Transverse colon (tissue), 4 donors: ENCODE measurements at regions not wholly inside any gene's neighbourhood (a gene's known extent, or its start where the extent isn't known, plus 50 kb on each side); places are given as distances from the start of the nearest gene placed in this dataset.

Source experiments
- DNase-seq: peaks from one replicate; pipeline ENCODE4 v3.0.0-alpha.2; 2019
- H3K27ac ChIP-seq, 4 donors: fragments of 200-600 bp; sonication (generic); 2 replicates each; pipeline ENCODE4 v1.5.1; 2016 to 2018; ENCODE audit warnings: inconsistent platforms in 4 of 4
- H3K27me3 ChIP-seq: fragments of 200-600 bp; sonication (generic); 2 replicates; pipeline ENCODE4 v1.5.1; 2017; ENCODE audit warnings: inconsistent platforms
- H3K36me3 ChIP-seq, 4 donors: fragments of 200-600 bp; sonication (generic); 2 replicates each; pipeline ENCODE4 v1.5.1; 2017 to 2019; ENCODE audit warnings: inconsistent platforms in 4 of 4
- H3K4me1 ChIP-seq, 4 donors: fragments of 200-600 bp; sonication (generic); 2 replicates each; pipeline ENCODE4 v1.5.1; 2017 to 2020; ENCODE audit warnings: inconsistent platforms in 4 of 4
- H3K4me3 ChIP-seq, 4 donors: fragments of 200-600 bp; sonication (generic); 1 replicate in 1 of 4; 2 replicates in 3 of 4; pipeline versions ENCODE4 v1.5.1 to v1.6.1; 2017 to 2019; ENCODE audit warnings: inconsistent platforms in 4 of 4
- H3K9me3 ChIP-seq, 2 donors: fragments of 200-600 bp; sonication (generic); 2 replicates each; pipeline ENCODE4 v1.5.1; 2017 to 2019; ENCODE audit warnings: inconsistent platforms in 2 of 2
- EP300 ChIP-seq: sonication (generic); formaldehyde crosslinking; IDR thresholded peaks from one replicate; pipeline ENCODE4 v1.6.1; 2017; ENCODE audit warnings: antibody characterized with exemption, low read depth
- POLR2A ChIP-seq: fragments of 450-650 bp; IDR thresholded peaks from one replicate; pipeline ENCODE4 v1.6.1; 2016; ENCODE audit warnings: antibody characterized with exemption, mild to moderate bottlenecking, moderate library complexity
- POLR2AphosphoS5 ChIP-seq, 3 donors: sonication (generic); formaldehyde crosslinking; IDR thresholded peaks; one replicate each; pipeline ENCODE4 v1.6.1; 2016; ENCODE audit warnings: antibody characterized with exemption in 3 of 3
- WGBS, 2 donors: methylation state at CpG; one replicate each; pipeline ENCODE4 v1.1.5; 2018; ENCODE audit warnings: low coverage in 1 of 2; 5-methylcytosine and 5-hydroxymethylcytosine counted together
- in situ Hi-C, 4 donors: fragments of 200-750 bp; cut with MboI; loops; one replicate each; pipeline versions ENCODE4 v1.15.0 to v1.15.1; 2017; ENCODE audit warnings: low sequenced_read_pairs in 3 of 4, low pct_ligation_motif_present in 1 of 4, low pct_unique_long_range_greater_than_20kb in 1 of 4
- intact Hi-C: fragments of 100-400 bp; cut with DNase I; formaldehyde crosslinking; loops from one replicate; pipeline ENCODE4 v1.15.1; 2023; ENCODE audit warnings: low total_unique reads
- TF ChIP-seq, protein P1 (sequence below), 5 experiments: fragments of 200-600 bp in 3 of 5; fragments of 450-650 bp in 2 of 5; sonication (generic) in 3 of 5; IDR thresholded peaks; 1 replicate in 2 of 5; 2 replicates in 3 of 5; pipeline ENCODE4 v1.5.1; 2016 to 2017; ENCODE audit warnings: antibody characterized with exemption in 5 of 5, inconsistent platforms in 3 of 5, mild to moderate bottlenecking in 2 of 5, moderate library complexity in 1 of 5

DNA sequence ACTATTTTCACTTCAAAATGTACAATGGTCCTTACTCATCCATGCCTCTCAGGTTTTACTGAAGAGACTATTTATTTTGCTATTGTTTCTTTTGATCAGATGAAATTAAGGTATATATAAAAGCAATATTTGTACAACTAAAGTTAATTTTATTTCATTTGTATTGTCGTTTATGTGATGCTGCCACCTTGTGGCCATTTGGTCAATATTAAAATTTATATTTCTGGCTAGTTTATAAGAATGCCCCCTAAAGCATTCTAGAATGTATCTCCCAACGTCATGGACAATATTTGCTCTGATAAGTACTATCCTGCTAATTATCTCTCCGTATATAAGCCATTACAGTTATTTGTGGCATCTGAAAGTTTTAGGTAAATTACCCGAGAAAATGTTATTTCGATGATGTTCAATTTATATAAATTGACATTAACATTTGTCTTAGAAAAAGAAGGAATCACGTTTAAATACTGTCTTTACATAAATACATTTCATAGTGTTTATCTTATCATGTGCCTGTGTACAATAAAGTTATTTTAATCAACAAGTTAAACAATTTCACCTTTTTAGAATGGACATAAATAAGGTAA lies 680.0 kb downstream of the TAF11L14 start:
- 28 to 36% methylated on average over 6 of the region's 6 CpGs for WGBS, 2 donors
- H3K27me3 ChIP-seq, result no peaks in the 10 kb centered on the region
- H3K4me3 ChIP-seq, result no peak overlapping the region
- intact Hi-C loops (no loop called here), in situ Hi-C loops (loop anchor here in 1 of 4 donors (10.0 to 25.0 kb wide), 2 partner anchors 1099 to 1527 kb away; partner anchors contain the start of gene BASP1)
- no peak for DNase-seq
- no peaks in the 10 kb centered on the region for H3K36me3 ChIP-seq
- TF ChIP-seq POLR2AphosphoS5 (IDR thresholded peaks at IDR 0.05), result no peak
- TF ChIP-seq, protein P1, sequence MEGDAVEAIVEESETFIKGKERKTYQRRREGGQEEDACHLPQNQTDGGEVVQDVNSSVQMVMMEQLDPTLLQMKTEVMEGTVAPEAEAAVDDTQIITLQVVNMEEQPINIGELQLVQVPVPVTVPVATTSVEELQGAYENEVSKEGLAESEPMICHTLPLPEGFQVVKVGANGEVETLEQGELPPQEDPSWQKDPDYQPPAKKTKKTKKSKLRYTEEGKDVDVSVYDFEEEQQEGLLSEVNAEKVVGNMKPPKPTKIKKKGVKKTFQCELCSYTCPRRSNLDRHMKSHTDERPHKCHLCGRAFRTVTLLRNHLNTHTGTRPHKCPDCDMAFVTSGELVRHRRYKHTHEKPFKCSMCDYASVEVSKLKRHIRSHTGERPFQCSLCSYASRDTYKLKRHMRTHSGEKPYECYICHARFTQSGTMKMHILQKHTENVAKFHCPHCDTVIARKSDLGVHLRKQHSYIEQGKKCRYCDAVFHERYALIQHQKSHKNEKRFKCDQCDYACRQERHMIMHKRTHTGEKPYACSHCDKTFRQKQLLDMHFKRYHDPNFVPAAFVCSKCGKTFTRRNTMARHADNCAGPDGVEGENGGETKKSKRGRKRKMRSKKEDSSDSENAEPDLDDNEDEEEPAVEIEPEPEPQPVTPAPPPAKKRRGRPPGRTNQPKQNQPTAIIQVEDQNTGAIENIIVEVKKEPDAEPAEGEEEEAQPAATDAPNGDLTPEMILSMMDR (IDR thresholded peaks at IDR 0.05), result peak; percentile 26 to 64 (median 47)
- no peak for TF ChIP-seq POLR2A
- no peak for TF ChIP-seq EP300
- H3K9me3 ChIP-seq, result no peaks in the 10 kb centered on the region
- H3K27ac ChIP-seq, result no peak overlapping the region
- no peaks in the 10 kb centered on the region for H3K4me1 ChIP-seq

DNA sequence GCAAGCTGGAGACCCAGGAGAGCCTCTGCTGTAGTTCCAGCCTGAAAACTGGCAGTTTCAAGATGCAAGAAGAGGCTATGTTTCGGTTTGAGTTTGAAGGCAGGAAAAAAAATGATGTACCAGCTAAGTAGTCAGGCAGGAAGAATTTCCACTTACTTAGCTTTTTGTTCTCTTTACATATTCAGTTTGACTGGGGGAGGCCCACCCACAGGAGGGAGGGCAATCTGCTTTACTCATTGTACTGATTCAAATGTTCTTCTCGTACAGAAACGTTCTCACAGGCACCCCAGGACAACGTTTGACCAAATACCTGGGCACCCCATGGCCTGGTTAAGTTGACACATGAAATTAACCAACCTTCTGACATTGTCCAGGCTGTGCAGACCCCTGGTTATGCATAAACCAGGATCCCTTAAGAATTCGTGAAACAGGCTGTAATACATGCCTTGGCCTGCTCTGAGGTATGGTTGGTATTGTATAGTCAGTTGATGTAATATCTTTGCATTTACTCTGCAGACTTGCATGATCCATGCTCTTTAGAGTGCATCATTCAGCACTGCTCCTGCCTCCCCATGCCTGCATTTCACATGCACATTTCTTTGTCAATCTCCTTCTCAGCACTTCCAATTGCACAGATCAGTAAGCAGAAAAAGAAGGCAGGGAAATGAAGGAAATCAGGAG lies 687.1 kb downstream of the TAF11L14 start:
- 62 to 75% methylated on average over 3 to 5 of the region's 5 CpGs for WGBS, 2 donors
- H3K27me3 ChIP-seq, result no peaks in the 10 kb centered on the region
- no peak overlapping the region for H3K4me3 ChIP-seq
- H3K36me3 ChIP-seq, result no peaks in the 10 kb centered on the region
- intact Hi-C loops, result no loop called here
- DNase-seq, result no peak
- in situ Hi-C loops, result loop anchor here in 1 of 4 donors (25.0 kb wide), 1 partner anchor 1534 kb away; no protein-coding TSS in a partner anchor
- no peaks in the 10 kb centered on the region for H3K9me3 ChIP-seq
- no peaks in the 10 kb centered on the region for H3K4me1 ChIP-seq
- no peak for TF ChIP-seq POLR2AphosphoS5 (IDR thresholded peaks at IDR 0.05)
- TF ChIP-seq, protein P1 (IDR thresholded peaks at IDR 0.05), result no peak
- no peak for TF ChIP-seq POLR2A
- no peak for TF ChIP-seq EP300
- no peak overlapping the region for H3K27ac ChIP-seq

DNA sequence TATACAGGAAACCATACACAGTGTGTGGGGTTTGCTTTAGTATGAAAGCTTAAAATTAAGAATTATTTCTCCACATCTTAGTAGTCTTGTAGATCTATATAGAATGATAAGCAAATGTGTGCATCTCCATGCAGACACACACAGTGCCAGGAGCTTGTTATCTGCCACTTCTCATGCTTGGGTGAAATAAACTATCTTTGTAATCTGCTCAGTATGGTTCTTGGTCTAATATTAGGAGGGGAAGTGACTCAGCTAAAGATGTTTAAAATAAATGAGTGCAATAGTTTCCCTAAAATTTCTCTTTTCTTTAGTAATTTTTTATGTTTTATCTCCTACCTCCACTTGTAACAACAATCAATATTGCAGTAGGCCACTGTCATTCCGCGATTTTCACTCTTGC lies 689.6 kb downstream of the TAF11L14 start:
- no peaks in the 10 kb centered on the region for H3K36me3 ChIP-seq

DNA sequence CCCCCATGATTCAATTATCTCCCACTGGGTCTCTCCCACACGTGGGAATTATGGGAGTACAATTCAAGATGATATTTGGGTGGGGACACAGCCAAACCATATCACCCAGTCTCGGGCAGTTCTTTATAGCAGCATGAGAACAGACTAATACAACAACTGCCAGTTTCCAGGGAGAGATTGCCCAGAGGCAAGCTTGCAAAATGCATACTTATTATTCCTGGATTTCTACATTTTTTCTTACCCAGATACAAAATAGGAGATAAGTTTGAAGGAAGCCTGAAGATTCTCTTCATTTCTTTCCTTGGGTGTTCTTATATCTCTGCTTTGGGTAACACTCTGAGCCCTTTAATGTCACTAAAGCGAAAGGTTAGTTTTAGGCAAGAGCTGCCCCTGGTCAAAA lies 691.2 kb downstream of the TAF11L14 start:
- no peaks in the 10 kb centered on the region for H3K9me3 ChIP-seq
- 46 to 88% methylated on average over 1 to 3 of the region's 3 CpGs for WGBS, 2 donors

More for the DNA sequence above, 689.6 kb downstream of the TAF11L14 start:
- DNase-seq, result no peak
- intact Hi-C loops, result no loop called here
- Histone ChIP-seq H3K27ac (no peak overlapping the region), H3K4me1 (no peaks in the 10 kb centered on the region), H3K27me3 (no peaks in the 10 kb centered on the region), H3K4me3 (no peak overlapping the region), H3K9me3 (no peaks in the 10 kb centered on the region)
- WGBS, 2 donors, result 76 to 100% methylated on average over 1 to 2 of the region's 2 CpGs
- in situ Hi-C loops, result loop anchor here in 1 of 4 donors (25.0 kb wide), 1 partner anchor 1537 kb away; no protein-coding TSS in a partner anchor
- TF ChIP-seq, protein P1 (IDR thresholded peaks at IDR 0.05), result no peak
- TF ChIP-seq EP300 (no peak), POLR2A (no peak), POLR2AphosphoS5 (IDR thresholded peaks at IDR 0.05) (no peak)

More for the DNA sequence above, 691.2 kb downstream of the TAF11L14 start:
- TF ChIP-seq POLR2AphosphoS5 (IDR thresholded peaks at IDR 0.05) (no peak), EP300 (no peak), POLR2A (no peak)
- TF ChIP-seq, protein P1 (IDR thresholded peaks at IDR 0.05), result no peak
- Histone ChIP-seq H3K27me3 (no peaks in the 10 kb centered on the region), H3K27ac (no peak overlapping the region), H3K36me3 (no peaks in the 10 kb centered on the region), H3K4me1 (no peaks in the 10 kb centered on the region), H3K4me3 (no peak overlapping the region)
- in situ Hi-C loops (no loop called here), intact Hi-C loops (no loop called here)
- DNase-seq, result no peak
